Left ventricle myocardium inferior (tissue), 1 donor: ENCODE measurements at regions not wholly inside any gene's neighbourhood (a gene's known extent, or its start where the extent isn't known, plus 50 kb on each side); places are given as distances from the start of the nearest gene placed in this dataset.

Source experiments
- DNase-seq: peaks from one replicate; pipeline ENCODE4 v3.0.0-alpha.2; 2020
- H3K27ac ChIP-seq: fragments of 200-600 bp; replicated peaks from 2 replicates; pipeline ENCODE4 v1.8.0; 2021
- H3K27me3 ChIP-seq: fragments of 200-600 bp; 2 replicates; pipeline ENCODE4 v1.8.0; 2021; ENCODE audit warnings: low read depth
- H3K36me3 ChIP-seq: fragments of 200-600 bp; 2 replicates; pipeline ENCODE4 v1.8.0; 2021
- H3K4me1 ChIP-seq: fragments of 200-600 bp; 2 replicates; pipeline ENCODE4 v1.8.0; 2021
- H3K4me3 ChIP-seq: fragments of 200-600 bp; 2 replicates; pipeline ENCODE4 v1.8.0; 2021; ENCODE audit warnings: mild to moderate bottlenecking, moderate library complexity
- H3K9me3 ChIP-seq: fragments of 200-600 bp; replicated peaks from 2 replicates; pipeline ENCODE4 v1.8.0; 2021
- intact Hi-C: fragments of 100-400 bp; cut with micrococcal nuclease; formaldehyde crosslinking; loops from one replicate; pipeline ENCODE4 v1.11.0; 2022
- TF ChIP-seq, protein P1 (sequence below): fragments of 200-600 bp; IDR thresholded peaks from 2 replicates; pipeline ENCODE4 v1.8.0; 2021; ENCODE audit warnings: antibody characterized with exemption, mild to moderate bottlenecking, borderline replicate concordance
- donor health status: DM: no; HTN: yes; CAD: no; lungs with severe emphysema.

GRCh38 chr12:125267114-125267513 is 201.9 kb downstream of the AACS start:
- Histone ChIP-seq H3K36me3 (no peaks in the 10 kb centered on the region), H3K27me3 (peaks cover 7% of the 10 kb centered on the region), H3K9me3 (peaks cover 12% of the 10 kb centered on the region), H3K4me3 (no peak overlapping the region), H3K27ac (no peak overlapping the region), H3K4me1 (no peaks in the 10 kb centered on the region)
- DNase-seq = no peak
- intact Hi-C loops = no loop called here
- TF ChIP-seq, protein P1, sequence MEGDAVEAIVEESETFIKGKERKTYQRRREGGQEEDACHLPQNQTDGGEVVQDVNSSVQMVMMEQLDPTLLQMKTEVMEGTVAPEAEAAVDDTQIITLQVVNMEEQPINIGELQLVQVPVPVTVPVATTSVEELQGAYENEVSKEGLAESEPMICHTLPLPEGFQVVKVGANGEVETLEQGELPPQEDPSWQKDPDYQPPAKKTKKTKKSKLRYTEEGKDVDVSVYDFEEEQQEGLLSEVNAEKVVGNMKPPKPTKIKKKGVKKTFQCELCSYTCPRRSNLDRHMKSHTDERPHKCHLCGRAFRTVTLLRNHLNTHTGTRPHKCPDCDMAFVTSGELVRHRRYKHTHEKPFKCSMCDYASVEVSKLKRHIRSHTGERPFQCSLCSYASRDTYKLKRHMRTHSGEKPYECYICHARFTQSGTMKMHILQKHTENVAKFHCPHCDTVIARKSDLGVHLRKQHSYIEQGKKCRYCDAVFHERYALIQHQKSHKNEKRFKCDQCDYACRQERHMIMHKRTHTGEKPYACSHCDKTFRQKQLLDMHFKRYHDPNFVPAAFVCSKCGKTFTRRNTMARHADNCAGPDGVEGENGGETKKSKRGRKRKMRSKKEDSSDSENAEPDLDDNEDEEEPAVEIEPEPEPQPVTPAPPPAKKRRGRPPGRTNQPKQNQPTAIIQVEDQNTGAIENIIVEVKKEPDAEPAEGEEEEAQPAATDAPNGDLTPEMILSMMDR = no peak

GRCh38 chr12:125269276-125269675 is 204.0 kb downstream of the AACS start:
- Histone ChIP-seq H3K27me3 (peaks cover 12% of the 10 kb centered on the region), H3K9me3 (peaks cover 3% of the 10 kb centered on the region), H3K4me1 (no peaks in the 10 kb centered on the region), H3K27ac (no peak overlapping the region), H3K4me3 (no peak overlapping the region), H3K36me3 (no peaks in the 10 kb centered on the region)
- no peak for DNase-seq
- TF ChIP-seq, protein P1 = no peak
- intact Hi-C loops = no loop called here

GRCh38 chr12:125271892-125272291 is 206.7 kb downstream of the AACS start:
- TF ChIP-seq, protein P1 = no peak
- H3K4me1 ChIP-seq = no peaks in the 10 kb centered on the region
- H3K9me3 ChIP-seq = no peaks in the 10 kb centered on the region
- peaks cover 16% of the 10 kb centered on the region for H3K27me3 ChIP-seq
- no peak for DNase-seq
- H3K27ac ChIP-seq = no peak overlapping the region
- H3K36me3 ChIP-seq = no peaks in the 10 kb centered on the region
- H3K4me3 ChIP-seq = no peak overlapping the region
- intact Hi-C loops = no loop called here

DNA sequence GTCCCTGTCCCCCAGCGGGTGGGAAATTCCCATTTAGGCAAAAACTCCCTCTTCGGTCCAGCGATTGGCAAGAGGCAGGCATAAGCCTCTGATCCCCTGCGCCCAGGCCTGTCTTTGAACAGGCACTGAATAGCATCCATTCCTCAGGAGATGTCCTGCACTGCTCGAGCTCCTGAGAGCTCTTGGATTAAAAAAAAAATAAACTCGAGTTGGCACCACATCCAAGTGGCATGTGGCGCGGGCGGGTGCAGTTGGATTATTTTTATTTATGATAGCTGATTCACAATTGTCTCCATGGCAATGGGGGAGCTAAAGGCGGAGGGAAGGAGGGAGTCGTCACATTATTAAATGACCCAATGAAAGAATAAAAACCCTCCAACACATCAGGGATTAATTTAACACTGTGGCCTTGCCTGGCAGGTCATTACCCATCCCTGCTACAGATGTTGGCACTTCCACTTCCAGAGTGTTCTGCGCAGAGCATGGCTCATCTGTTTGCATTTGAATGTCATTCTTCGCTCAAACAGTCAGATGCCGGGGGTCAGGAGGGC is 207.2 kb downstream of the AACS start:
- TF ChIP-seq, protein P1 = no peak
- intact Hi-C loops = no loop called here
- no peak for DNase-seq
- no peak overlapping the region for H3K4me3 ChIP-seq
- H3K27ac ChIP-seq = no peak overlapping the region
- H3K4me1 ChIP-seq = no peaks in the 10 kb centered on the region
- H3K36me3 ChIP-seq = no peaks in the 10 kb centered on the region
- H3K27me3 ChIP-seq = peaks cover 16% of the 10 kb centered on the region
- H3K9me3 ChIP-seq = no peaks in the 10 kb centered on the region

GRCh38 chr12:125276567-125276966 is 211.3 kb downstream of the AACS start:
- no peak for DNase-seq
- no peaks in the 10 kb centered on the region for H3K36me3 ChIP-seq
- no peak overlapping the region for H3K27ac ChIP-seq
- TF ChIP-seq, protein P1 = no peak
- no peaks in the 10 kb centered on the region for H3K9me3 ChIP-seq
- no peak overlapping the region for H3K4me3 ChIP-seq
- intact Hi-C loops = no loop called here
- peaks cover 41% of the 10 kb centered on the region for H3K27me3 ChIP-seq
- no peaks in the 10 kb centered on the region for H3K4me1 ChIP-seq
